NCI-H510A treated with DMSO at 0.1 percent for 48 hours (cell line): ENCODE measurements at regions not wholly inside any gene's neighbourhood (a gene's known extent, or its start where the extent isn't known, plus 50 kb on each side); places are given as distances from the start of the nearest gene placed in this dataset.
A peak's percentile ranks its signal among the peaks of the same experiment; 100 is the strongest.

Experiments
- DNase-seq: peaks from one replicate; lab custom pipeline; 2025; lab: John Stamatoyannopoulos, UW

- no peak for DNase-seq
Measured at GRCh38 chr7:18413447-18413846, 82.1 kb upstream of the HDAC9 start.

GRCh38 chr7:18414885-18415284 is 80.7 kb upstream of the HDAC9 start:
- DNase-seq, result peak; percentile 34

- DNase-seq, result no peak
Measured at GRCh38 chr7:18416988-18417387, 78.6 kb upstream of the HDAC9 start.

GRCh38 chr7:18419456-18419855 is 76.1 kb upstream of the HDAC9 start:
- DNase-seq, result no peak

GRCh38 chr7:18420108-18420507 is 75.4 kb upstream of the HDAC9 start:
- DNase-seq, result no peak

- peak; percentile 23 for DNase-seq
Measured at GRCh38 chr7:18420748-18421147, 74.8 kb upstream of the HDAC9 start.

GRCh38 chr7:18421297-18422002 is 74.1 kb upstream of the HDAC9 start:
- DNase-seq, result peak; percentile 12

GRCh38 chr7:18425227-18425626 is 70.3 kb upstream of the HDAC9 start:
- DNase-seq, result no peak

- DNase-seq, result no peak
Measured at GRCh38 chr7:18425838-18426445, 69.6 kb upstream of the HDAC9 start.

- no peak for DNase-seq
Measured at GRCh38 chr7:18426564-18427226, 68.9 kb upstream of the HDAC9 start.

GRCh38 chr7:18429547-18429946 is 66.0 kb upstream of the HDAC9 start:
- DNase-seq, result no peak

GRCh38 chr7:18430810-18431209 is 64.7 kb upstream of the HDAC9 start:
- no peak for DNase-seq

- DNase-seq, result no peak
Measured at GRCh38 chr7:18434171-18434570, 61.4 kb upstream of the HDAC9 start.

- no peak for DNase-seq
Measured at GRCh38 chr7:18437101-18437500, 58.4 kb upstream of the HDAC9 start.

- DNase-seq, result no peak
Measured at GRCh38 chr7:18440934-18441333, 54.6 kb upstream of the HDAC9 start.

GRCh38 chr7:18444826-18445225 is 50.7 kb upstream of the HDAC9 start:
- DNase-seq, result no peak

GRCh38 chr7:18445483-18445882 is 50.1 kb upstream of the HDAC9 start:
- no peak for DNase-seq
